OCI-LY1 (cell line): ENCODE measurements at regions not wholly inside any gene's neighbourhood (a gene's known extent, or its start where the extent isn't known, plus 50 kb on each side); places are given as distances from the start of the nearest gene placed in this dataset.

Source experiments
- H2AFZ ChIP-seq: fragments of 200-600 bp; sonication (generic), shearing (Covaris generic); 2 replicates; pipeline ENCODE4 v1.6.0; 2014; ENCODE audit warnings: antibody characterized with exemption, mild to moderate bottlenecking, low read length
- H3F3A ChIP-seq: fragments of 200-600 bp; sonication (generic), shearing (Covaris generic); 2 replicates; pipeline ENCODE4 v1.6.0; 2014; ENCODE audit warnings: mild to moderate bottlenecking, antibody characterized with exemption, low read length, moderate library complexity; ENCODE audit not compliant: insufficient read depth
- H3K27ac ChIP-seq: fragments of 200-600 bp; sonication (generic); 2 replicates; pipeline ENCODE4 v1.5.1; 2014; ENCODE audit warnings: low read length, mixed run types, mild to moderate bottlenecking, low read depth; ENCODE audit not compliant: poor library complexity, severe bottlenecking
- H3K27me3 ChIP-seq: fragments of 200-600 bp; sonication (generic); 2 replicates; pipeline ENCODE4 v1.6.0; 2014; ENCODE audit warnings: antibody characterized with exemption, mild to moderate bottlenecking, low read length, moderate library complexity; ENCODE audit not compliant: insufficient read depth
- H3K36me3 ChIP-seq: fragments of 200-600 bp; sonication (generic); 2 replicates; pipeline ENCODE4 v1.6.1; 2014; ENCODE audit warnings: mild to moderate bottlenecking, antibody characterized with exemption, low read length, moderate library complexity, mixed read lengths; ENCODE audit not compliant: insufficient read depth
- H3K4me1 ChIP-seq: fragments of 200-600 bp; sonication (generic); 2 replicates; pipeline ENCODE4 v1.5.1; 2014; ENCODE audit warnings: mild to moderate bottlenecking, low read length, moderate library complexity; ENCODE audit not compliant: insufficient read depth, severe bottlenecking
- H3K4me2 ChIP-seq: fragments of 200-600 bp; sonication (generic), shearing (Covaris generic); 2 replicates; pipeline ENCODE4 v1.6.1; 2014; ENCODE audit warnings: low read length
- H3K4me3 ChIP-seq: fragments of 200-600 bp; sonication (generic); 2 replicates; pipeline ENCODE4 v1.5.1; 2014; ENCODE audit warnings: low read length, low read depth, mild to moderate bottlenecking, mixed read lengths; ENCODE audit not compliant: poor library complexity, severe bottlenecking
- H3K79me2 ChIP-seq: fragments of 200-600 bp; shearing (Covaris generic); 2 replicates; pipeline ENCODE4 v1.6.1; 2016; ENCODE audit warnings: mixed run types, low read length, mixed read lengths; ENCODE audit not compliant: insufficient read depth
- H3K9ac ChIP-seq: fragments of 200-600 bp; sonication (generic), shearing (Covaris generic); 2 replicates; pipeline ENCODE4 v1.6.1; 2014; ENCODE audit warnings: mild to moderate bottlenecking, low read length, mixed read lengths
- H3K9me2 ChIP-seq: fragments of 200-600 bp; sonication (generic), shearing (Covaris generic); 2 replicates; pipeline ENCODE4 v1.6.1; 2014; ENCODE audit warnings: low read depth, mild to moderate bottlenecking, low read length, mixed read lengths
- H3K9me3 ChIP-seq: fragments of 200-600 bp; shearing (Covaris generic); 2 replicates; pipeline ENCODE4 v1.6.1; 2014; ENCODE audit warnings: low read length, mixed read lengths
- H4K20me1 ChIP-seq: fragments of 200-600 bp; sonication (generic), shearing (Covaris generic); 2 replicates; pipeline ENCODE4 v1.6.0; 2016; ENCODE audit warnings: mild to moderate bottlenecking, low read length; ENCODE audit not compliant: insufficient read depth
- CTCF ChIP-seq: fragments of 200-600 bp; sonication (generic), shearing (Covaris generic); IDR thresholded peaks from 2 replicates; pipeline ENCODE4 v1.5.1; 2017; ENCODE audit warnings: mild to moderate bottlenecking, antibody characterized with exemption, low read length, moderate library complexity, mixed read lengths
- EZH2 ChIP-seq: fragments of 200-600 bp; sonication (generic), shearing (Covaris generic); IDR thresholded peaks from 2 replicates; pipeline ENCODE4 v1.8.0; 2017; ENCODE audit warnings: borderline replicate concordance, mixed run types, mild to moderate bottlenecking, antibody characterized with exemption, low read length, moderate library complexity, mixed read lengths

GRCh38 chr6:169978615-169979161, 227.3 kb downstream of the ERMARD start:
- H3K9ac ChIP-seq: no peak overlapping the region
- no peak for TF ChIP-seq CTCF
- TF ChIP-seq EZH2: no peak
- H3K27ac ChIP-seq: no peak overlapping the region

DNA sequence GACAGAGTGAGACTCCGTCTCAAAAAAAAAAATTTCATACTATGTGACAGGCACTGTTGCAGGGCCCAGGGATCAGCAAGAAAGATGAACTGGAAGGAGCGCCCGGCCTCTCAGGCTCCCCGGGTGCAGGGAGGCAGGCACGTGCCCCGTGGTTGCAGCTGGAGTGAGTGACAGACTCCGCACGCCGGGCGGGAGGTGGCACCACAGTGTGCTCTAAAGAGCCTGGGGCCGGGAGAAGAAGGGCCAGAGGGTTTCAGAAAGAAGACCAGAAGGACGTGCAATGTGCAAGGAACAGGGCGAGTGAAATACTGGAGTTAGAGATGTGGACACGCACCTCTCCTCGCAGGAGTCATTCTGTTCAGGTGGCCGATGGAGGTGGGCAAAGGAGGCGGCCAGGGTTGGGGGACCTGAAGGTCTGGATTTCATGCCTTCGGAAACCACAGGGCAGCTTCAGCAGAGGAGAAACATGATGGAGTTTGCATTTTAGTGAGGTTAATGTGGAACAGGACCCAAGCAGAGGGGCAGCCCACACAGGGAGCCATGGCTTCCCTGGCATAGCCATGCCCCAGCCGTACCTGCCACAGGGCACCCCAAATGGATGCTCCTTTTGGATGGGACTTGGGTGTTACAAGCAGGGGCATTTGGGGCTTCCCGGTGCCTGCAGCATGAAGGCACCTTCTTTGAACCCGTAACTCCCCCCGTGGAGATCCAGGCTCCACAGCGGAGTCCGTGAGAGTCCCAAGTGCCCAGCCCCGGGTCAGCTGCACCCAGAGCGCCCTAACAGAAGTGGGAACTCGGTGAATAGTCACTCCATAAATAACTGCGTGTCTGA, 226.2 kb downstream of the ERMARD start:
- Histone ChIP-seq H3K27me3 (no peaks in the 10 kb centered on the region), H3K4me2 (no peak overlapping the region), H4K20me1 (no peaks in the 10 kb centered on the region), H3K27ac (no peak overlapping the region), H3K79me2 (no peaks in the 10 kb centered on the region), H2AFZ (no peak overlapping the region), H3K4me1 (no peaks in the 10 kb centered on the region), H3K9me2 (no peaks in the 10 kb centered on the region), H3K9me3 (no peaks in the 10 kb centered on the region), H3K9ac (no peak overlapping the region), H3K4me3 (no peak overlapping the region), H3F3A (no peaks in the 10 kb centered on the region), H3K36me3 (no peaks in the 10 kb centered on the region)
- no peak for TF ChIP-seq CTCF
- no peak for TF ChIP-seq EZH2

More at GRCh38 chr6:169978615-169979161, 227.3 kb downstream of the ERMARD start:
- Histone ChIP-seq H3K79me2 (no peaks in the 10 kb centered on the region), H3K4me3 (no peak overlapping the region), H3K4me1 (no peaks in the 10 kb centered on the region), H3K27me3 (no peaks in the 10 kb centered on the region), H4K20me1 (no peaks in the 10 kb centered on the region), H3K9me3 (no peaks in the 10 kb centered on the region), H3F3A (no peaks in the 10 kb centered on the region), H2AFZ (no peak overlapping the region), H3K36me3 (no peaks in the 10 kb centered on the region), H3K9me2 (no peaks in the 10 kb centered on the region), H3K4me2 (no peak overlapping the region)

- no peak overlapping the region for H3K4me3 ChIP-seq
- no peak overlapping the region for H3K27ac ChIP-seq
- no peaks in the 10 kb centered on the region for H3K9me2 ChIP-seq
- no peak for TF ChIP-seq CTCF
- no peak for TF ChIP-seq EZH2
- H3K27me3 ChIP-seq: no peaks in the 10 kb centered on the region
- no peak overlapping the region for H3K9ac ChIP-seq
- no peaks in the 10 kb centered on the region for H3K4me1 ChIP-seq
- H2AFZ ChIP-seq: no peak overlapping the region
- no peak overlapping the region for H3K4me2 ChIP-seq
- no peaks in the 10 kb centered on the region for H3K36me3 ChIP-seq
- H3K79me2 ChIP-seq: no peaks in the 10 kb centered on the region
- no peaks in the 10 kb centered on the region for H4K20me1 ChIP-seq
- H3F3A ChIP-seq: no peaks in the 10 kb centered on the region
- H3K9me3 ChIP-seq: no peaks in the 10 kb centered on the region
These were observed 225.1 kb downstream of the ERMARD start for GRCh38 chr6:169976301-169977081.
